Neuronal stem cell (in vitro differentiated cells): ENCODE measurements at regions not wholly inside any gene's neighbourhood (a gene's known extent, or its start where the extent isn't known, plus 50 kb on each side); places are given as distances from the start of the nearest gene placed in this dataset.

Experiments used
- DNase-seq: peaks from one replicate; pipeline ENCODE4 v3.0.0-alpha.2; 2013; ENCODE audit warnings: low spot score
- H2AFZ ChIP-seq: one replicate; pipeline ENCODE4 v1.6.1; 2013; ENCODE audit warnings: mild to moderate bottlenecking, low read length, inconsistent platforms
- H2AK5ac ChIP-seq: 2 replicates; pipeline ENCODE4 v1.6.1; 2013; ENCODE audit warnings: low read depth, mild to moderate bottlenecking, inconsistent platforms, low read length, moderate library complexity, mixed read lengths
- H2BK120ac ChIP-seq: 2 replicates; pipeline ENCODE4 v1.6.1; 2013; ENCODE audit warnings: low read depth, mild to moderate bottlenecking, inconsistent platforms, low read length, moderate library complexity, mixed read lengths
- H2BK12ac ChIP-seq: one replicate; pipeline ENCODE4 v1.6.1; 2013; ENCODE audit warnings: low read length, inconsistent platforms
- H2BK15ac ChIP-seq: 2 replicates; pipeline ENCODE4 v1.6.1; 2013; ENCODE audit warnings: mild to moderate bottlenecking, low read length, inconsistent platforms, mixed read lengths
- H2BK5ac ChIP-seq: one replicate; pipeline ENCODE4 v1.6.1; 2013; ENCODE audit warnings: inconsistent platforms, mild to moderate bottlenecking, low read length, moderate library complexity
- H3K14ac ChIP-seq: one replicate; pipeline ENCODE4 v1.6.1; 2013; ENCODE audit warnings: low read length, inconsistent platforms
- H3K18ac ChIP-seq: 2 replicates; pipeline ENCODE4 v1.6.1; 2013; ENCODE audit warnings: low read length, inconsistent platforms
- H3K23ac ChIP-seq: 2 replicates; pipeline ENCODE4 v1.6.1; 2013; ENCODE audit warnings: low read depth, mild to moderate bottlenecking, mixed read lengths, low read length, inconsistent platforms; ENCODE audit not compliant: poor library complexity
- H3K27ac ChIP-seq: replicated peaks from 3 replicates; pipeline ENCODE4 v1.5.1; 2013; ENCODE audit warnings: low read length, inconsistent platforms
- H3K27me3 ChIP-seq, 3 experiments: 2 replicates each; pipeline ENCODE4 v1.6.1; 2013; ENCODE audit warnings: low read length in 3 of 3, mild to moderate bottlenecking in 2 of 3, inconsistent platforms in 1 of 3, low read depth in 1 of 3, mixed read lengths in 1 of 3, moderate library complexity in 1 of 3; ENCODE audit not compliant: control insufficient read depth in 3 of 3, insufficient read depth in 3 of 3
- H3K36me3 ChIP-seq, 2 donors: replicated peaks in 1 of 2; 2 replicates each; pipeline ENCODE4 v1.6.1; 2013; ENCODE audit warnings: low read length in 2 of 2; ENCODE audit not compliant: control insufficient read depth in 2 of 2, insufficient read depth in 2 of 2
- H3K4ac ChIP-seq: 2 replicates; pipeline ENCODE4 v1.6.1; 2013; ENCODE audit warnings: inconsistent platforms, mild to moderate bottlenecking, low read length, moderate library complexity
- H3K4me1 ChIP-seq, 2 donors: 1 replicate in 1 of 2; 2 replicates in 1 of 2; pipeline ENCODE4 v1.6.1; 2013; ENCODE audit warnings: low read length in 2 of 2, low read depth in 1 of 2; ENCODE audit not compliant: control insufficient read depth in 2 of 2, insufficient read depth in 1 of 2
- H3K4me2 ChIP-seq: one replicate; pipeline ENCODE4 v1.6.1; 2013; ENCODE audit warnings: mild to moderate bottlenecking, low read length, inconsistent platforms; ENCODE audit not compliant: insufficient read depth, poor library complexity, severe bottlenecking
- H3K4me3 ChIP-seq, 2 donors: 2 replicates each; pipeline ENCODE4 v1.5.1; 2013; ENCODE audit warnings: low read length in 2 of 2, mild to moderate bottlenecking in 2 of 2, inconsistent platforms in 1 of 2, moderate library complexity in 1 of 2
- H3K79me1 ChIP-seq: one replicate; pipeline ENCODE4 v1.6.1; 2013; ENCODE audit warnings: low read depth, mild to moderate bottlenecking, inconsistent platforms, low read length, moderate library complexity
- H3K9ac ChIP-seq: one replicate; pipeline ENCODE4 v1.6.1; 2013; ENCODE audit warnings: mild to moderate bottlenecking, low read depth, low read length, inconsistent platforms; ENCODE audit not compliant: poor library complexity
- H3K9me3 ChIP-seq, 2 donors: replicated peaks in 1 of 2; 2 replicates each; pipeline versions ENCODE3 to v1.6.1; 2013; ENCODE audit warnings: low read length in 2 of 2, mild to moderate bottlenecking in 2 of 2, inconsistent platforms in 1 of 2, low read depth in 1 of 2, mixed read lengths in 1 of 2, moderate library complexity in 1 of 2; ENCODE audit not compliant: control insufficient read depth in 2 of 2, insufficient read depth in 1 of 2
- H4K8ac ChIP-seq: one replicate; pipeline ENCODE4 v1.6.1; 2013; ENCODE audit warnings: low read depth, mild to moderate bottlenecking, inconsistent platforms, low read length, moderate library complexity
- H4K91ac ChIP-seq: one replicate; pipeline ENCODE4 v1.6.1; 2013; ENCODE audit warnings: low read length, low read depth, mild to moderate bottlenecking, inconsistent platforms; ENCODE audit not compliant: poor library complexity
- WGBS, 2 donors: extraction: QIAGEN DNeasy Blood & Tissue Kit; methylation state at CpG; one replicate each; pipeline ENCODE4 v1.1.7; 2013; ENCODE audit warnings: missing lambda C conversion rate in 2 of 2, mixed read lengths in 1 of 2; ENCODE audit not compliant: insufficient read length in 2 of 2, insufficient replicate concordance in 1 of 2; ENCODE audit errors: extremely low coverage in 2 of 2; 5-methylcytosine and 5-hydroxymethylcytosine counted together

DNA sequence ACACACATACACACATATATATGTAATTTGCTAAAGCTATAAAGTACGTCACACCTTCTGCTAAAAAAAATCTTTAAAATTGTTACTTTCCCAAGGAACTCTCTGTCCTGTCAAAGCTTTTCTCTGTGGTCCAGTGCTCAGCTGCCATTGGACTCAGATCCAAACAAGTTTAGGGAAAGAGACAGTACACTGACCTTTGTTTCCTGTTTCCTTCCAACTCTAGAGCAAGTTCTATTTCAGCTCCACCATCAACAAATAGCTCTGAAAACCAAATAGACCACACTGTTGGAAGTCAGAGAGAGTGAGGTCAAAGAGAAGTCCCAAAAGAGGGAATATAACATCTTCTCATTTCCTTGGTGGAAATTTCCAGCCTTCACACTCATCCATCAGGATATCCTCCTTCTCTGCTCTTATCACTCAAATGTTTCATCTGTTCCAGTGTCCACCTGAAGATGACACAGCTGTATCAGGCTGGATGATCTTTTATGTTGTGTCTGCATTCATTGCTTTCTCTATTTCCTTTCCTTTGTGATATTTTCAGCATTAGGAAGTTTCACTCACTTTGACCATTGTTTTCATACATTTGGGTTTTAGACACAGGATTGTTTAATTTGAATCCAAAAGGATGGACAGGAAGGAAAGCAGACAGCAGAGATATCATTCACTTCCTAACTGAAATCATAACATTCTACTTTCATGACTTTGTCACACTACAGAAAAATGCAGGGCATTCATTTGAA is 192.3 kb upstream of the NT5C1B start:
- no peak overlapping the region for H3K14ac ChIP-seq
- H2BK15ac ChIP-seq = no peak overlapping the region
- H3K4me2 ChIP-seq = no peak overlapping the region
- H3K27ac ChIP-seq = no peak overlapping the region
- H3K36me3 ChIP-seq = no peaks in the 10 kb centered on the region
- H4K8ac ChIP-seq = no peak overlapping the region
- H3K4me3 ChIP-seq = no peak overlapping the region
- H3K4ac ChIP-seq = no peak overlapping the region
- H2BK12ac ChIP-seq = no peak overlapping the region
- WGBS, 2 donors = no CpG with 5 or more reads among the region's 1 CpG
- DNase-seq = no peak
- no peak overlapping the region for H2AK5ac ChIP-seq
- H2BK120ac ChIP-seq = no peak overlapping the region
- no peak overlapping the region for H4K91ac ChIP-seq
- peaks cover 0 to 19% (median 0%) of the 10 kb centered on the region in 3 experiments for H3K27me3 ChIP-seq
- H2BK5ac ChIP-seq = no peak overlapping the region
- peaks cover 0 to 6% of the 10 kb centered on the region in 2 donors for H3K4me1 ChIP-seq
- no peak overlapping the region for H3K23ac ChIP-seq
- no peak overlapping the region for H2AFZ ChIP-seq
- peaks cover 2% of the 10 kb centered on the region for H3K79me1 ChIP-seq
- H3K9me3 ChIP-seq = no peaks in the 10 kb centered on the region
- H3K18ac ChIP-seq = no peak overlapping the region
- H3K9ac ChIP-seq = no peak overlapping the region

DNA sequence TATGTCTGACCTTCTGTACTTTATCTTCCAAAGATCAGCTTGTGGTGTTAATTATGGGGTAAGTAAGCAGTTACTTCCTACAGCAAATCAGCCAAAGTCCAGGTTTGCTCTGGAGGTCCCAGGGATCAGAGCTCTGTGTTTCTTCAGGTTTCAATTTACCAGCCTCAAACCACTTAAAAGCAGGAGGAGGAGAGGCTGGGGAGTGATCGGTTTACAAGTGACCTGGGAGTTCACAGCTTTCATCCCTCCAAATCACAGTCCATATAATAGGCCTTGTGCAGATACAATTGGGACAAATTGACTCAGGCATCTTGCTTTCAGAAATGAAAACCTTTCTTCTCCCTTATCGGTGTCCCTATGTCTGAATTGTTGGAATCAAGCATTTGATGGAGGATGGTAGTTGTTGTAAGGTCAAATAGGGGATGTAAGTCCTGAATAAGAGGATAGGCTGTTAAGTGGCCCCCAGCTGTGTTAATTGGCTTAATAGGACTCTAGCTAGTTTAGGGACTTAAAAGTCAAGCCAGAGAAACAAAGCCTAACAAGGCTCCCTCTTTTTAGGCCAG is 188.0 kb upstream of the NT5C1B start:
- Histone ChIP-seq H3K4me2 (no peak overlapping the region), H2BK12ac (no peak overlapping the region), H3K9me3 (no peaks in the 10 kb centered on the region)

DNA sequence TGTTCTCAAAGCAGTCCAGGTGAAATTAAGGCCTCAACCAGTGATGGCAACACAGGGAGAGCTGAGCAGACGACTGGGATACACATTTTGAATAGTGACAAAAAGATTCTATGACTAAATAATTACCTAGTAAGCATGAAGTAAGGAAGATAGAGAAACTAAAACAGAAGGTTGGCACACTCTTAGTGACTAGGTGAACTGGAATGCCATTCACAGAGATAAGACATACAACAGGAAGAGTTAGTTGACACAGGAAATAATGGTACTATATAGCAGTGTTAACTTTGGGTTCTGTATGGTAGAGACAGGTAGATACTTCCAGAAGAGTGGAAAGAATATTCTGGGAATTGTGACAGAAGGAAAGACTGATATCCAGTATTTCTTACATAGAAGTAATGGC is 181.8 kb upstream of the NT5C1B start:
- Histone ChIP-seq H3K18ac (no peak overlapping the region), H2AFZ (no peak overlapping the region), H4K8ac (no peak overlapping the region), H3K14ac (no peak overlapping the region), H3K27me3 (peaks cover 0 to 14% (median 0%) of the 10 kb centered on the region in 3 experiments), H3K27ac (no peak overlapping the region), H3K9ac (no peak overlapping the region), H2BK5ac (no peak overlapping the region), H4K91ac (no peak overlapping the region), H3K4me1 (no peaks in the 10 kb centered on the region), H3K4ac (no peak overlapping the region), H2AK5ac (no peak overlapping the region), H2BK120ac (no peak overlapping the region), H2BK15ac (no peak overlapping the region), H3K79me1 (no peaks in the 10 kb centered on the region), H2BK12ac (no peak overlapping the region), H3K9me3 (peaks cover 0 to 2% of the 10 kb centered on the region in 2 donors), H3K36me3 (no peaks in the 10 kb centered on the region), H3K4me2 (no peak overlapping the region), H3K23ac (no peak overlapping the region), H3K4me3 (no peak overlapping the region)
- no CpG with 5 or more reads among the region's 1 CpG for WGBS, 2 donors
- no peak for DNase-seq

More for the DNA sequence above, 188.0 kb upstream of the NT5C1B start:
- no peak overlapping the region for H3K4me3 ChIP-seq
- no peak overlapping the region for H3K14ac ChIP-seq
- DNase-seq = peak; percentile 91
- H3K4me1 ChIP-seq = peaks cover 0 to 9% of the 10 kb centered on the region in 2 donors
- no peak overlapping the region for H3K9ac ChIP-seq
- no peak overlapping the region for H4K91ac ChIP-seq
- peaks cover 0 to 26% (median 0%) of the 10 kb centered on the region in 3 experiments for H3K27me3 ChIP-seq
- no peak overlapping the region for H2AFZ ChIP-seq
- H4K8ac ChIP-seq = no peak overlapping the region
- H2BK120ac ChIP-seq = no peak overlapping the region
- no peak overlapping the region for H3K18ac ChIP-seq
- no peak overlapping the region for H3K4ac ChIP-seq
- no peak overlapping the region for H2BK15ac ChIP-seq
- no peaks in the 10 kb centered on the region for H3K36me3 ChIP-seq
- no peaks in the 10 kb centered on the region for H3K79me1 ChIP-seq
- no peak overlapping the region for H3K23ac ChIP-seq
- no peak overlapping the region for H3K27ac ChIP-seq
- WGBS, 2 donors = no CpG with 5 or more reads among the region's 2 CpGs
- H2BK5ac ChIP-seq = no peak overlapping the region
- H2AK5ac ChIP-seq = no peak overlapping the region

DNA sequence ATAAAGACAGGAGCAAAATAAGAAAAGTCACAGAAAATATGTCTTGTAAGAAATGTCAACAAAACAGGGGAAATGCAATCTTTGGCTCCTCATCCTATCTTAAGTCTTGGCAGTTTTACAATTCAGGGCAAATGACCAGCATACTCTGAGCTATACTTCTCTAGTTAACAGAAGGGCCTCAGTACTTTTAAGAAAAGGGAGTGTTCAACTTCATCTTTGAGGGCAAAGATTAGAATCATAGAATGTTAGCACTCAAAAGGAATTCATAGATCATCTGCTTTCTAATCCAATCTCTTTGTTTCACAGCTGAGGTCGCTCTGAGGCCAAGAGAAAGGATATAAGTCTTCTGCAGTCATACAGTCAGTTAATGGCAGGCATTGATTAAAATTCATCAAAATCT is 174.0 kb upstream of the NT5C1B start:
- Histone ChIP-seq H3K4me3 (no peak overlapping the region), H3K9ac (no peak overlapping the region), H2AFZ (no peak overlapping the region), H3K4ac (no peak overlapping the region), H3K9me3 (no peaks in the 10 kb centered on the region), H3K79me1 (no peaks in the 10 kb centered on the region), H2BK120ac (no peak overlapping the region), H3K36me3 (no peaks in the 10 kb centered on the region), H3K27me3 (no peaks in the 10 kb centered on the region), H2BK12ac (no peak overlapping the region), H3K27ac (no peak overlapping the region), H2AK5ac (no peak overlapping the region), H3K4me2 (no peak overlapping the region), H3K23ac (no peak overlapping the region), H2BK15ac (no peak overlapping the region), H3K14ac (no peak overlapping the region), H3K4me1 (no peaks in the 10 kb centered on the region), H2BK5ac (no peak overlapping the region), H4K91ac (no peak overlapping the region), H4K8ac (no peak overlapping the region), H3K18ac (no peak overlapping the region)
- WGBS, 2 donors = no CpG with 5 or more reads among the region's 1 CpG
- no peak for DNase-seq
